NT2/D1 (cell line): ENCODE measurements at regions not wholly inside any gene's neighbourhood (a gene's known extent, or its start where the extent isn't known, plus 50 kb on each side); places are given as distances from the start of the nearest gene placed in this dataset.

Experiments
- SUZ12 ChIP-seq: IDR thresholded peaks from 2 replicates; pipeline ENCODE4 v1.6.1; 2011; ENCODE audit not compliant: insufficient read length, insufficient read depth; ENCODE audit errors: extremely low read depth
- YY1 ChIP-seq: IDR thresholded peaks from 2 replicates; pipeline ENCODE4 v1.6.1; 2011; ENCODE audit not compliant: insufficient read length, insufficient read depth
- ZNF274 ChIP-seq: IDR thresholded peaks from 2 replicates; pipeline ENCODE4 v1.6.1; 2011; ENCODE audit warnings: mild to moderate bottlenecking, low read depth, low read length

GRCh38 chr3:10688548-10689172, 127.4 kb upstream of the SLC6A11 start:
- TF ChIP-seq SUZ12 (no peak), YY1 (no peak), ZNF274 (no peak)
